ENCODE measurements at regions not wholly inside any gene's neighbourhood (a gene's known extent, or its start where the extent isn't known, plus 50 kb on each side); places are given as distances from the start of the nearest gene placed in this dataset.
"Not testable (repeated sequence)": the region's sequence is repeated elsewhere in the genome, so short reads cannot be mapped to it uniquely, and the experiment has no call there.

- TF ChIP-seq CTCF (optimal IDR thresholded peaks at IDR 0.05 in 1 of 3, IDR thresholded peaks at IDR 0.05 in 1 of 3, conservative IDR thresholded peaks at IDR 0.05 in 1 of 3; ENCODE audit: extremely low read depth in 1 of 3, insufficient read depth in 2 of 3, low read length in 3 of 3); EZH2 (IDR thresholded peaks at IDR 0.05; ENCODE audit: low read length): not testable (repeated sequence)
Observed at GRCh38 chrX:123788193-123788592, 55.3 kb upstream of the THOC2 start.

Measured in keratinocyte (primary cell).